Left kidney (tissue), 1 donor: ENCODE measurements at regions not wholly inside any gene's neighbourhood (a gene's known extent, or its start where the extent isn't known, plus 50 kb on each side); places are given as distances from the start of the nearest gene placed in this dataset.
"Not testable (repeated sequence)": the region's sequence is repeated elsewhere in the genome, so short reads cannot be mapped to it uniquely, and the experiment has no call there.

Source experiments
- DNase-seq: peaks from one replicate; pipeline ENCODE4 v3.0.0-alpha.2; 2013

DNA sequence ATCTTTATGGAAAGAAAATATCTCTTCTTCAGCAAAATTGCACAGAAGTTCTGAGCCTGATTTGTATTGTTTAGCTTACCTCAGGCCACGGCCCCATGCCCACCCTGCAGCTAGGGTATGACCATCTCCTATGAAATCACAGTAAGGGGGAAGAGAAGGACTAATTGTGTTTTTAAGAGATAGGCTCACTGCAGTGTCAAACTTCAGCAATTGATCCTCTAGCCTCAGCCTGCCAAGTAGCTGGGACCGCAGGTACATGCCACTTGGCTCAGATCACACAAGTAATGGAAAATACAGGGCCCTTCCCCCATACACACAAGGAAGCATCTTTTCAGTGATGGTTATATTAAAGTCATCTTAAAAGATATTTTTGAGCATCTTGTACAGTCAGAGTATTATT is 60.0 kb downstream of the DMAC1 start:
- no peak for DNase-seq

DNA sequence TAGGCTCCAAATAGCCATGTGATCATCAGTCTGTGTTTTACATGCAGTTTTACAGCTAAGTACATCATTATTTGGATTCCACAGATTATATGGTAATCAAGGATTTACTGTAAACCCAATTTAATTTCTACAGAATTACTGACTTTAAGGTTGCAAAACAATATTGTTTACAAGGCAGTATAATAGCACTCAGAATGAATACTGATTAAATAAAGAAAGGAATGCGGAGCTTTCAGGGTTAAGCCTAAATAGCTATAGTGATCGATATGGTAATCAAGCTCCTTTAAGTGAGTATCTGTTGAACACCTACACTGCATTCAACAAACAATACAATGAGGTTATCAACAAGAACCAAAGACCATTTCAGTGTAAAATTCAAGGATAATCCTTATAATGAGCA is 64.3 kb downstream of the DMAC1 start:
- DNase-seq: no peak

DNA sequence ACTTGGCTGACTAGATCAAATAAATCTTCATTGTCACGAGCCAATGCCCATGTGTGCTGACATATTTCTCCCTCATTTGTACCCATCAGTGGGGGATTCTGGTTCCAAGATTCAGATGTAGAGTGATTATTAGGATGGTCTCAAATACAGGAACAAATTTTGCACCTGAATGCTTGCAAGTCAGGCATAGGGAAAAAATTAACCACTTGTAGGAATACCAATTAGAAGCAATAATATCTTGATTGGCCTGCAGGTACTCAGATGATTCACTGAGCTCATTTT is 69.5 kb downstream of the DMAC1 start:
- no peak for DNase-seq

DNA sequence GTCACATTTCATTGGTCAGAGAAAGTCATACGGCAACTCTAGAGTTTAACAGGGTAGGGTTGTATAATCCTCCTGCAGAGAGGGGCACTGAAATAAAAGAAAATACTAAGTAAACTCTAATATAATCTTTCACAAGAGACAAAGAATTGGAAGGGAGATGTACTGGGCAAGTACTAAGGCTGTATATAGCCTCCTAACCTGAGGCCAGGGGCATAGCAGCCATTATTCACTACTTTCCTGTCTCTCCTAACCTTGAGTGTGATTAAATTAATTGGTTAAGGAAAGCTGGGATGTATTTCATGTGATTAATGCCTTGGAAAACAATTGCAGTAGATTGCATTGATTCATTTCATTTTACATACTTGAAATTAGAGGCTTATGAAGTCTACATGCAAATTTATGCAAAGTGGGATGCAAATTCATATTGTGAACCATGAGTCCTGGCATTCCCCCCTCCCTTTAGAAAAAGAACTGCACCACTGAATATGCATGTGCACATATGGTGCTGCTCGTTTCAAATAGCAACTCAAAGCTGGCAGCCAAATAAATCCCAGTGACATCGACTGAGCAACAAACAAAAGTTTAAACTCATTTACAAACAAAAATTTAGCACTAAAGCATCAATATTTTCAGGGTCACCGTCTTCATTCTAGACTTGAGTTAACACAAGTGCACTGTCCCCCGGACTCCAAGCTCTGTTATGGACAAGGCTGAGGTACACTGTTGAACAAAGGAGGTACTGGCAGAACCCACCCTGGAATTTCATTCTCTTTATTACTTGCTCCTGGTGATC is 70.0 kb downstream of the DMAC1 start:
- no peak for DNase-seq

DNA sequence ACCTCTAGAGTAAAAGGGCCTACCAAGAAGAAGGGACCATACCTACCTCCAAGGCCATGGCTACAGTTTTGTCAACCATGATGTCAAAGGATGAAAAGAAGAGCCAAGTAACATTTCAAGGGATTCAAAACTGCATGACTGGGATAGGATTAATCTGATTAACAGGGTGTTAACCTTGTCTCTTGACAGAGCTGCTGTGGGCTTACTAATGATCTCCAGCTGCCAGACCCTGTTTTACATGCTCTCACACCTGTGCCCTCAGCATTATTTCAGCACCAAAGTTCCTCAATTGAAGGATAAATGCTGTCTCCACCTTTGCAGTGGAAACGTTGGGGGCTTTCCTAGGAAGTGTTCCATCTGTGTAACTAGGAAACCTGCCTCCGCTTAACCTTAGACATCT is 78.3 kb downstream of the DMAC1 start:
- no peak for DNase-seq

DNA sequence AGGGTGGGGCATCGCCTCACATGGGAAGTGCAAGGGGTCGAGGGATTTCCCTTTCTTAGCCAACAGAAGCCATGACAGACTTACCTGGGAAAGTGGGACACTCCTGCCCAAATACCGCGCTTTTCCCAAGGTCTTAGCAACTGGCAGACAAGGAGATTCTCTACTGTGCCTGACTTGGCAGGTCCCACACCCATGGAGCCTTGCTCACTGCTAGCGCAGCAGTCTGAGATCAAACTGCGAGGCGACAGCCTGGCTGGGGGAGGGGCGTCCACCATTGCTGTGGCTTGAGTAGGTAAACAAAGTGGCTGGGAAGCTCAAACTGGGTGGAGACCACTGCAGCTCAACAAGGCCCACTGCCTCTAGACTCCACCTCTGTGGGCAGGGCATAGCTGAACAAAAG is 86.5 kb downstream of the DMAC1 start:
- not testable (repeated sequence) for DNase-seq

DNA sequence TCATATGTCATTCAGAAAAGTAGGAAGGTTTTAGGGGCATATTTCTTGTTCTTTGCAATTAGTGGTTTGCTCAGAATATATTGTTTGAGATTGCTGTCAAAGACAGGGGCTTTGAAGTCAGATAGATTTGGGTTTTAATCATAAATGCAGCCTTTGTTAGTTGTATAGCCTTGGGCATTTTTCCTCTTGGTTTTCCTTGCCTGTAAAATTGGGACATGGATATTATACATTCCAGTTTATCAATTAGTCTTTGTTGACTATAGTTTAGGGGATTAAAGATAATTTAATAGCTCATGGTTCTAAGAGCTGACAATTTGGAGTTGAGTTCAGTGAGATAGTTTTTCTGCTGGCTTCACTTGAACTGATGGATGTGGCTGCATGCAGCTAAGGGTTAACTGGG is 88.9 kb downstream of the DMAC1 start:
- DNase-seq: no peak

DNA sequence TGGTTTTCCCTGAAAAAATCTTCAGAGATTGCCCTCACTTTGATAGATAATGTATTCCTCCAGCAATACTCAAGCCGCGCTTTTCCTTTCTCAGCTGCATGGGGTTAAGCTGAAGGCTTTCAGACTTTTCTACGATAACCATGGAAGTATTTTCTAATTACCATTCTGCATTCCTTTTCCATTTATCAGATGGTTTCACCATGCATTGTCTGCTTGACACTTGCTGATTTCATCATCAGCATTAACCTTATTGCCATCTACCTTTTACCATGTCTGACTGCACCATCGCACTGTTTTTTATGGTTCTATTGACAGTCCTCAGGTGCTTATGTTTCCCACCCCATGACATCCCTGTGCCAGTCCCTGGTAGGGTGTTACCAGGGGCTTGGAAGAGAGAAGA is 91.6 kb downstream of the DMAC1 start:
- no peak for DNase-seq

DNA sequence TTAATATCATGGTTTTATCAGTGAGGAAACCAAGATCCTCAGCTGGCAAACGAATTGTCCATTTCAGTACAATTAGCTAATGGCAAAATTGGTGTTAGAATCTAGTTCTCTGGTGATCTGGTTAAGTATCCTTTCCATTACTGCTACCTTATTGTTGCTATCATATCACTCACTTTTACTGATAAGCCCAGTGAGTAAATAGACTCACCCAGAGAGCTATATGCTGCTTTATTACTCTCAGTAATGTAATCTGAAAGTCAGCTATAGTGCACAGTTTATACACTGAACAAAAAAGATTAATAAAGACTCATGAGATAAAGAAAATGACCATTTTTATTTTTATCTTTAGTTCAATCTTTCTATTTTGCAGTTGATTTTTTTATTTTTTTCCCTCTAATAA is 95.0 kb downstream of the DMAC1 start:
- DNase-seq: no peak

DNA sequence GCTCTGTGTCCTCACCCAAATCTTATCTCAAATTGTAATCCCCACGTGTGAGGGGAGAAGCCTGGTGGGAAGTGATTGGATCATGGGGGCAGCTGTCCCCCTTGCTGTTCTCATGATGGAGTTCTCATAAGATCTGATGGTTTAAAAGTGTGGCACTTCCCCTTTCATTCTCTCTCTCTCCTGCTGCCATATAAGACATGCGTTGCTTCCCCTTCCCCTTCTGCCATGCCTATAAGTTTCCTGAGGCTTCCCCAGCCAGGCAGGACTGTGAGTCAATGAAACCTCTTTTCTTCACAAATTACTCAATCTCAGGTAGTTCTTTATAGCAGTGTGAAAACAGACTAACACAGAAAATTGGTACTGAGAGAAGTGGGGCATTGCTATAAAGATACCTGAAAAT is 107.7 kb downstream of the DMAC1 start:
- DNase-seq: no peak

DNA sequence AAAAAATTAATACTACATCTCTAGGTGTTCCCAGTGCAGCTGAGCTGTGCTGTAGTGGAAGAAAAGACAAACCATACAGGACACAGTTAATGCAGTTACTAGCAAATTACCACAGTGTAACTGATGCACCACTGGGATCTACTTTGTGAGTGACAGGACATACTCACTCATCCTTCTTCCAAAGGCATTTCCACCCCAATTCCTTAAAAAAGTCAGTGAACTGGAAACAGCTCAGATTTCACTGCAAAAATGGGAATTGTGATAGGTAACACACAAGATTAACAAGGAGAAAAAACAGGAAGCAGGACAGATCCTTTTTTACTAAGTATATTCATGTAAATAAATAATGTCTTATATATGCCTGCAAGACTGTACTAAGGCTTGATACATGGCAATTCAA is 109.6 kb downstream of the DMAC1 start:
- DNase-seq: no peak

DNA sequence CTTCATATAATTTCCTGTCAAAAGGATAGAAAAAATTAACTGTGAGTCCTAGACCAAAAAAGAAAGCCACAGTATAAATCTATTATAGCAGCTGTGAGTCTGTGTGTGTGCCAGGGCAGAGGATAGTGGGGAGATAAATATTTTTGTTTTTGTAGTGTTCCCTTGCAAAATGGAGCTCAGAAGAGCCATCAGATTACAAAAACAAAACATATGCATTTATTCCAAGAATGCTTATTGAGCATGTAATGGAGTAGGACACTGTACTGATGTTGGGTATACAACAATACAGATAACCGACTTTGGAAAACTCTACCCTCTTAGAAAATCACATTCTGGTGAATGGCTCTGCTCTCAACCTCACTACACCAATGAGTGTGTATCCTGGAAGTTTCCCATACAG is 111.0 kb downstream of the DMAC1 start:
- DNase-seq: no peak

DNA sequence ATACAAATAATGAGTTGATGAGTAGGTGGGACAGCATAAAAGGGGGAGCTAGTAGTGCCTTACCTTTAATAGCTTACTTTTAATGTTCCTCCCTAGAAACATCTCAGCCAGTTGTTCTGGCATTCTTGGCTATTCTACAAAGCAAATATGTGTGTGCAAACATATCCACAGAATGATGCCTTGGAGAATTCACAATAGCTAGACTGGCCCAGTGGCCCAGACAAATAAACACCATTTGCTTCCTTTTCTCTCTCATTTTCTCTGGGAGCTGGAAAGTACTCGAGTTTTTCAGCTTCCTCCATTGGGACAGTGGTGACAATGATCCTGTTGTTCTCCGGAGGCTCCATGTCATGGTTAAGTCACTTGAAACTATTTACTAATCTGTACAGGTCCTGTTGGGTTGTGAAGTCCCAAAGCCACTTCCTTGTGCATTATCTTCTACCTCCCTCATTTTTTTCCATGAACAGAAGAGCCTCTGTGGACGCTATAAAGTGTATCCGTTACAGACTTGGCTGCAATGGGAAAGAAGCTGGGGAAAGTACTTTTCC is 122.9 kb downstream of the DMAC1 start:
- DNase-seq: no peak

DNA sequence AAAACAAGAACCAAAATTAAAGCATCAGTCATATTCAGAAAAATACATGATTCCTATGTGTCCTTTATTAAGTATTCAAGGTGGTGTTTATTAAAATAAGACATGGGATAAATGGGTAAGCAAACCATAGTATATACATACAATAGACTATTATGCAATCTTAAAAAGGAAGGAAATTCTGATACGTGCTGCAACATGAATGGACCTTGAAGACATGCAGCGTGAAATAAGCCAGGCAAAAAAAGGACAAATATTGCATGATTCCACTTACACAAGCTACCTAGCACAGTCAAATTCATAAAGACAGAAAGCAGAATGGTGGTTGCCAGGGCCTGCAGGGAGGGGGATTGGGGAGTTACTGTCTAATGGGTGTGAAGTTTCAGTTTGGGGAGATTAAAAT is 127.7 kb downstream of the DMAC1 start:
- no peak for DNase-seq

DNA sequence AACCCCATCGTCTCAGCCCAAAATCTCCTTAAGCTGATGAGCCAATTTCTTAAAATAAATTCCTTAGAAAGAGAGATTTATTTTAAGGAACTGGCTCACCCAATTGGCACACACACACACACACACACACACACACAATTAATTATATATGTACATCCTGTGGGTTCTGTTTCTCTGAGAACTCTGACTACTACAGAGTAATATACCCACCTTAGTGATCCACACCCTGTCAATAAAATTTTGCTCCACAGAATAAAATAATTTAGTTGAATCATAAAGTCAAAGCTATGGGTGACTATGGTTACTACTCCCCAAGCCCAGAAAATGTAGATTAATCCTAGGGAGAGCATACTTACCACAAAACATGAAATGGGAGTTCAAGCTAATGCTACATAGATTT is 131.0 kb downstream of the DMAC1 start:
- DNase-seq: no peak

DNA sequence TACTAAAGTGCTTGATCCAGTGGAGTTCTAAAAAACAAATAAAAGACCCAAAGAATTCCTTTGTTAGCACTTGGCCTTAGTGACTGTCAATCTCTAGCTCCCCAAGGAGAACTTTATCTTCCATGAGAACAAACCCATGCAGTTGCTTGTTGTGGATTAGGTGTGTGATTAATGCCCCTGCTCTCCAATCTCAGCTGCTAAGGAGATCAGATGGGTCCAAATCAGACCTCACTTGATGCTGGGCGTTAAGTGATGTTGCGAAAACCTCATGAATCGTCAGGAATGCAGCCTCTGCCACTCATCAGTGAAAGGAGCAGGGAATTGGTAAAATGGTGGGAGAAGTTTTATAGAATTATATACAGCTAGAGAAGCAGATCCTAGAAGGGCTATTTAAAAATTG is 133.7 kb downstream of the DMAC1 start:
- no peak for DNase-seq

DNA sequence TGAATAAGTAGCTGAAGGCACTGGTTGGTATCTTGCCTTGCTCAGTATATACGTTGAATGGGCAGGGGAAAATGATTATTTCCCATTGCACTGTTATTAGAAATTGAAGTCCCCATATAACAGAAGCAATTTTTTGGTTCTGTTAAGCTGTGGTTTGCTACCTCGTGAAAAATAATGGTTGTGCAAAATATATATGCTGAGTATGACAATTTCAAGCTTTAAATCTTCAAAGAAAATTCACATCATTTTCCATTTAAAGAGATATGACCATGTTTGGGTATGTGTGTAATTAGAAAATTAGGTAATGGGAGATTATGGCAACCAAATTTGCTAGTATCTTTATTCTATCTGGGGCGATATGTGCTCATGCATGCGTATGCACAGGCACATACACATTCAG is 139.8 kb downstream of the DMAC1 start:
- DNase-seq: no peak

DNA sequence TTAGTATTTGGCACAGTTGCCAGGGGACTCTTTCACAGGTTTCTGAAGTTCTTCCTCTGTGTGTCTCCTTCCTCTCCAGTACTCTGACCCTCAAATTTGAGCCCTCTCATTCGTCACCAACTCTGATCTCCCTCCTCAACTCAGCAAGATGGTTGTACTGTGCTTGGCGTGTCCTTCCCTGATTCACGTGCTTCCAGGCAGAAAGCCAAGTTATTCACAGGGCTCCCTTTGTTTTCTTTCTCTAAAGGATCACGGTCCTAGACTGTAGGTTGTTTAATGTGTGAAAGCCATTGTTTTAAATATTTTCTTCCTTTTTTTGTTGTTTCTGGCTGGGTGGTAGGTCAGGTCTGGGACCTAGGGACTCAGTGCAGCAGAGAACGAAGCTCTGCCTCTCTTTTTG is 142.9 kb downstream of the DMAC1 start:
- no peak for DNase-seq

DNA sequence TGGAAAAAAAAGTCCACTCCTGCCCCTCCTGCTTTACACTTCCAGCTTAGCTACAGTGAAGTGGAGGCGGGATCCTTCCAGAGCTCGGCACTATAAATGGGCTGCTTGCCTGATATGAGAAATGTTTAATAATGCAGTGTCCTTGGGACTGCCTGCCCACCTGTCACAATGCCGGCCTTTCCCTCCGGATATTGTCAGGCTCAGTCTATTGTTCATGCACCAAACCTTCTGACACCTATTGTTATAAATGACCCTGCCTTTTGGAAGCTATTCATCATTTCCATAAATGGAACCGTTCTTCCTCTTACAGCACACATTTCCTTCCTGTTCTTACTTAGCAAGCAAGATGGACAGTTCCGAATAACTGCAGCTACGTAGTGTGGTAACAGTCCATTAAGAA is 146.3 kb downstream of the DMAC1 start:
- DNase-seq: no peak

DNA sequence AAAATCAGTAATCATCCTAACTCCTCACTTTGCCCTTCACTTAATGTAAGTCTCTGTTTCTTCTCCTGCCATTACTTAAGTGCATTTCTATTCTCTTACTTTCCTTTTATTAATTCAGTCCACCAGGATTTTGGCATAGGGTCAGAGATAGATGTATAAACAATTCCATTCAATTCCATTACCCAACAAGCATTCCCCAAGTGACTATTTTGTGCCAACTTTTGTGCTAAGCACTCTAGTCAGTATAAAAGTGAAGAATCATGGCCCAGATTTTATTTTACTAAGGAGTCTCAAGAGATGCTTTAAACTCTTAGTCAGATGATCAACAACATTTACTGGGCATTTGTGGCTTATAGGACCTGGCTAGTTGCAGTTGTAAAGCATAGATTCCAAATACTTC is 159.3 kb downstream of the DMAC1 start:
- no peak for DNase-seq

DNA sequence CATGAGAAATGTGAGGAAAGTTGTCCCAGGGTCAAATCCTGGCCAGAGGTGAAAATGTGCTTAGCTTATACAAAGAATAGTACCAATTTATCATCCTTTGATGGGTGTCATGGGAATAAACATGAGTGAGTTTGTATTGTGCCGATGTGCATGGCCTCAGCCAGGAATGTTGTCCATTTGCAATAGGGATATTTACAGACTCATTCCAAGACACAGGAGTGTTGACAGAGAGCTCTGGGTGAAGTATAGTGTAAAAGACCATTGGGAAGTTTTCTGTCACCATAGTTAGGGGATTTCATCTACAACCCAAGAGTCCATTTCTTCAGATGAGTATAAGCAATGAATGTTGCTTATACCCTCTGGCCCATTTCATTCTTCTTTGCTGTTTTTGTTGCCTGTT is 160.1 kb downstream of the DMAC1 start:
- DNase-seq: no peak

DNA sequence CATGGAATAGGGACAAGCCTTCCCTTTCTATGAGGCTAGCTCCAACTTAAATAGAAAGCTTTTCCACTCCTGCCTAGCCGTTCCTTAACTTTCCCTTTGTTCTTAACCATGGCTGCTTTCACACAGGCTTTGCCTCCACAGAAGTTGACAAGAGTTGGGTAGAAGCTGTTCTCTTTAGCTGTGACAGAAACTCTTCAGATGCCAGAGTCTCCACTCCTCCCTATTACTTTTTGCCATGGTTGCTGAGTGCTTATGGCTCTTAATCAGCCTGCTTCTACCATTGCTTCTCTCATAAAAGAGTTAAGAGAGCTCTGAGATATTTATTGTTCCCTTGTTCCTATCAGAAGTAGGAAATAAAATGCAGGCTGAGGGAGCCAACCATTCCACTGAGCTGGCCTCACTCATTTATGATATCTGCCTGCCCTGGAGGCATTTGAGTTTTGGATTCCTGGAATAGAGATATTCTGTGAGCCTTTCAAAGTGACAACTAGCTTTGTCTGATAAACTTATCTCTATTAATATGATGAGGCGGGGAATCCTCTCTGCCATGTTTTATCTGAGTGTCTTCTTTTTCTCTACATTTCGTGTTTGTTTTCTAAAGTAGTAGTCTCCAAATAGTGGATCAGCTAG is 162.6 kb downstream of the DMAC1 start:
- no peak for DNase-seq

DNA sequence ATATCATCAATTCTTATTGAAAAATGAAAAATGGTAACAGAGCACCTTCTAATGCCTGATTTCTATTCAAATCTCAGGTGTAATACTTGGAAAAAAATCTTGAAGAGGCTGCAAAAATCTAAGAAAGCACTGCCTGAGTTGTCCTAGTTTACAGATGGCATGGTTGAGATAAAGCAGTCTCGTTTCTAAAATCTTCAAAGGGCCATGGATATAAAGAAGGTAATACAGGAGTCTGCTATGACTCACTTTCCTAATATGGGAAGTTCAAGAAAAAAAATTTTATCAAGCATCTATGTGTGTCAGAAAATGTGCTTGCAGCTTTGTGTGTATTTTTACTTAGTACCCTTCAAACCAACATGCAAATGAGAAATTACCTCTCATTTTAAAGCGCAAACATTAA is 163.3 kb downstream of the DMAC1 start:
- no peak for DNase-seq

DNA sequence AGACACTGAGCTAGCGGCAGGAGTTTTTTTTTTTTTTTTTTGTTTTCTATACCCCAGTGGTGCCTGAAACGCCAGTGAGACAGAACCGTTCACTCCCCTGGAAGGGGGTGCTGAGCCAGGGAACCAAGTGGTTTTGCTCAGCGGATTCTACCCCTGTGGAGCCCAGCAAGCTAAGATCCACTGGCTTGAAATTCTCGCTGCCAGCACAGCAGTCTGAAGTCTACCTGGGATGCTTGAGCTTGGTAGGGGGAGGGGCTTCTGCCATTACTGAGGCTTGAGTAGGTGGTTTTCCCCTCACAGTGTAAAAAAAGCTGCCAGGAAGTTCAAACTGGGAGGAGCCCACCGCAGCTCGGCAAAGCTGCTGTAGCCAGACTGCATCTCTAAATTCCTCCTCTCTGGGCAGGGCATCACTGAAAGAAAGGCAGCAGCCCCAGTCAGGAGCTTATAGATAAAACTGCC is 173.0 kb downstream of the DMAC1 start:
- not testable (repeated sequence) for DNase-seq
